ENCODE measurements at regions not wholly inside any gene's neighbourhood (a gene's known extent, or its start where the extent isn't known, plus 50 kb on each side); places are given as distances from the start of the nearest gene placed in this dataset.

DNA sequence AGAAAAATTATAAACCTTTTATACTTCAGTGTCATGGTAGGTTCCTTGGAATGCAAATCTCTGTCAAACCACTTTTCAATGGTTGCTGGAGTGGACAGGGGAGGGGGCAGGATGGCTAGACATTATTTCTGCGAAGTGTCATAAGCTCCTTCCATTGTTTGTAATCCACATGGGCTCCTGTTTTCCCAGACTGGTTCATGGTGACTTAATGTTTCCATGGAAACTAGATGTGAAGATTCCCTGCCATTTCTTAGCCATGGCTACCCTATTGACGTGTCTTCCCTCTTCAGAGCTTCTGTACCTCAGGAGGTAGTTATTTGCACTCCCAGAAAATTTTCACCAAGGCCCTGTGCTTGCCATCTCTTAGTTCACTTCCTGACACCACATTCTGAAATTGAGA lies 95.3 kb downstream of the UFM1 start:
- DNase-seq (ENCODE audit: low read depth, low spot score): no peak
- RAD21 ChIA-PET (ENCODE audit: low non-redundant PET in 1 of 2, low total read pairs in 2 of 2, uncharacterized antibody in 2 of 2, unreplicated experiment in 2 of 2): no interaction called here
- Histone ChIP-seq H3K4me1 (ENCODE audit: control insufficient read depth in 1 of 2, insufficient read depth in 2 of 2, low read length in 2 of 2) (no peaks in the 10 kb centered on the region), H3K9me2 (ENCODE audit: insufficient read depth) (no peaks in the 10 kb centered on the region), H3K9ac (ENCODE audit: low read length) (no peak overlapping the region), H3K36me3 (ENCODE audit: control insufficient read depth in 1 of 2, insufficient read depth in 2 of 2, low read length in 2 of 2) (no peaks in the 10 kb centered on the region), H3K9me3 (ENCODE audit: control insufficient read depth in 1 of 2, insufficient read depth in 1 of 2, low read depth in 1 of 2, low read length in 2 of 2) (peaks cover 0 to 6% of the 10 kb centered on the region in 2 experiments; a peak in 1 of 4 replicates), H3K27me3 (ENCODE audit: insufficient read depth, low read length) (no peaks in the 10 kb centered on the region), H3K79me2 (ENCODE audit: insufficient read depth, low read length) (no peaks in the 10 kb centered on the region), H3K4me3 (replicated peaks in 1 of 2; ENCODE audit: low read depth in 1 of 2, low read length in 2 of 2) (no peak overlapping the region), H2AFZ (ENCODE audit: low read depth, low read length, poor library complexity, severe bottlenecking) (no peak overlapping the region), H4K20me1 (ENCODE audit: insufficient read depth) (no peaks in the 10 kb centered on the region), H3K27ac (ENCODE audit: low read depth, low read length) (no peak overlapping the region), H3K4me2 (ENCODE audit: low read length) (no peak overlapping the region)
- intact Hi-C loops (cut with micrococcal nuclease): no loop called here
- POLR2A ChIA-PET: no interaction called here
- TF ChIP-seq FOSL1 (IDR thresholded peaks at IDR 0.05; ENCODE audit: low read depth): no peak
- TF ChIP-seq, protein P1, sequence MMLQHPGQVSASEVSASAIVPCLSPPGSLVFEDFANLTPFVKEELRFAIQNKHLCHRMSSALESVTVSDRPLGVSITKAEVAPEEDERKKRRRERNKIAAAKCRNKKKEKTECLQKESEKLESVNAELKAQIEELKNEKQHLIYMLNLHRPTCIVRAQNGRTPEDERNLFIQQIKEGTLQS (IDR thresholded peaks at IDR 0.05): no peak
- CTCF ChIA-PET: no interaction called here
- no peak for ATAC-seq
- no TSS peak for BruUV-seq (replicated peaks)

- H3K9me2 ChIP-seq (ENCODE audit: insufficient read depth): no peaks in the 10 kb centered on the region
- no TSS peak for BruUV-seq (replicated peaks)
- POLR2A ChIA-PET: no interaction called here
Measured at GRCh38 chr13:38452656-38453055, 103.0 kb downstream of the UFM1 start.

More at GRCh38 chr13:38452656-38453055, 103.0 kb downstream of the UFM1 start:
- H3K4me1 ChIP-seq (ENCODE audit: control insufficient read depth in 1 of 2, insufficient read depth in 2 of 2, low read length in 2 of 2): no peaks in the 10 kb centered on the region
- no peaks in the 10 kb centered on the region for H3K79me2 ChIP-seq (ENCODE audit: insufficient read depth, low read length)
- H3K4me3 ChIP-seq (replicated peaks in 1 of 2; ENCODE audit: low read depth in 1 of 2, low read length in 2 of 2): no peak overlapping the region
- H3K36me3 ChIP-seq (ENCODE audit: control insufficient read depth in 1 of 2, insufficient read depth in 2 of 2, low read length in 2 of 2): no peaks in the 10 kb centered on the region
- H2AFZ ChIP-seq (ENCODE audit: low read depth, low read length, poor library complexity, severe bottlenecking): no peak overlapping the region
- H3K27me3 ChIP-seq (ENCODE audit: insufficient read depth, low read length): no peaks in the 10 kb centered on the region
- no peaks in the 10 kb centered on the region for H4K20me1 ChIP-seq (ENCODE audit: insufficient read depth)
- intact Hi-C loops (cut with micrococcal nuclease): no loop called here
- H3K9ac ChIP-seq (ENCODE audit: low read length): no peak overlapping the region
- ATAC-seq: no peak
- ChIA-PET CTCF (no interaction called here), RAD21 (ENCODE audit: low non-redundant PET in 1 of 2, low total read pairs in 2 of 2, uncharacterized antibody in 2 of 2, unreplicated experiment in 2 of 2) (no interaction called here)
- DNase-seq (ENCODE audit: low read depth, low spot score): no peak
- H3K4me2 ChIP-seq (ENCODE audit: low read length): no peak overlapping the region
- H3K27ac ChIP-seq (ENCODE audit: low read depth, low read length): no peak overlapping the region
- H3K9me3 ChIP-seq (ENCODE audit: control insufficient read depth in 1 of 2, insufficient read depth in 1 of 2, low read depth in 1 of 2, low read length in 2 of 2): 0 out of 4 replicates have a peak, but pooled peaks cover 0 to 4% of the 10 kb centered on the region in 2 experiments
- no peak for TF ChIP-seq MAX (IDR thresholded peaks at IDR 0.05)

Measured in HCT116 (cell line).